Right atrium auricular region (tissue), 2 donors: ENCODE measurements at regions not wholly inside any gene's neighbourhood (a gene's known extent, or its start where the extent isn't known, plus 50 kb on each side); places are given as distances from the start of the nearest gene placed in this dataset.

ENCODE experiments used
- DNase-seq: peaks from one replicate; pipeline ENCODE4 v3.0.0-alpha.2; 2019; ENCODE audit warnings: low spot score
- H3K27ac ChIP-seq, 2 donors: fragments of 200-600 bp; sonication (generic); 1 replicate in 1 of 2; 2 replicates in 1 of 2; pipeline ENCODE4 v1.5.1; 2016 to 2019
- H3K27me3 ChIP-seq, 2 donors: fragments of 200-600 bp; sonication (generic); one replicate each; pipeline versions ENCODE4 v1.5.1 to v1.6.0; 2017 to 2019
- H3K36me3 ChIP-seq: fragments of 200-600 bp; sonication (generic); one replicate; pipeline ENCODE4 v1.5.1; 2016
- H3K4me1 ChIP-seq, 2 donors: fragments of 200-600 bp; sonication (generic); one replicate each; pipeline versions ENCODE4 v1.5.1 to v1.6.0; 2017 to 2019
- H3K4me3 ChIP-seq, 2 donors: fragments of 200-600 bp; sonication (generic); 1 replicate in 1 of 2; 2 replicates in 1 of 2; pipeline ENCODE4 v1.5.1; 2017 to 2019; ENCODE audit warnings: mild to moderate bottlenecking in 1 of 2, moderate library complexity in 1 of 2
- H3K9me3 ChIP-seq, 2 donors: fragments of 200-600 bp; sonication (generic); one replicate each; pipeline ENCODE4 v1.5.1; 2019
- TF ChIP-seq, protein P1 (sequence below), 2 donors: fragments of 200-600 bp; sonication (generic); IDR thresholded peaks; one replicate each; pipeline ENCODE4 v1.5.1; 2019; ENCODE audit warnings: antibody characterized with exemption in 2 of 2

DNA sequence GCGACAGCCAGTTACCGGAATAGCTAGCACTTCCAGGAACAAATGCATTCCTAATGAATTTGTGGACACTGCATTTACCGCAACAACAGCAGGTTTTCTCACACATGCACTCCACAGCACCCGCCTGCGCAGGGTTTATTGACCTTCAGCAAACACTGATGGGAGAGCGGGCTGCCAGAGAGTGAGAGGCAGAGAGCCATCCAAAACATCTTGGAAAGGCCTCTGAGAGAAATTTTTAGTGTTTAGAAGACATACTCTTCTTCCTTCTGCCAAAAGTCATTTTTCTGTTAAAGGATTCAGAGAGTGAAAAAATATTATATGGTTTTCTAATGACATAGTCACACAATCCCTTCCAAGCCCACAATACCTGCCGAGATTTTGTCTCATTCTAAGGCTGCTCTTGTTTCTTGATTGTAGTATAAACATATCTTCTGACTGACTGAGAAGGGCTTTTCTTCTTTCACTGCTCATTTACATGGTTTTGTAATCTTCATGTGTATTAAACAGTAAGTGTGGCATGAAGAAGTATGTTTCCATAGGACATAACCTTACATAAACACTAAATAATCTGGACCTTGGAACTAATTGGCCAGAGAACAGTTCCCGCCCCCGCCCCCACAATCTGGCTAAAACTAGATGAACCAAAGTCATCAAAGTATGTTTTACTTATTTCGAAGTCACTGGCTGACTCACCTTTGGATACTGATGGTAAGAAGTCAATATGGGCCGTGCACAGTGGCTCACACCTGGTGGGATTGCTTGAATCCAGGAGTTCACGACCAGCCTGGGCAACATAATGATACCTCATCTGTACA, 432.5 kb upstream of the MEF2C start:
- Histone ChIP-seq H3K4me1 (peaks cover 0 to 15% of the 10 kb centered on the region in 2 donors), H3K27ac (no peak overlapping the region), H3K4me3 (no peak overlapping the region), H3K9me3 (no peaks in the 10 kb centered on the region), H3K27me3 (no peaks in the 10 kb centered on the region), H3K36me3 (no peaks in the 10 kb centered on the region)
- no peak for DNase-seq
- TF ChIP-seq, protein P1, sequence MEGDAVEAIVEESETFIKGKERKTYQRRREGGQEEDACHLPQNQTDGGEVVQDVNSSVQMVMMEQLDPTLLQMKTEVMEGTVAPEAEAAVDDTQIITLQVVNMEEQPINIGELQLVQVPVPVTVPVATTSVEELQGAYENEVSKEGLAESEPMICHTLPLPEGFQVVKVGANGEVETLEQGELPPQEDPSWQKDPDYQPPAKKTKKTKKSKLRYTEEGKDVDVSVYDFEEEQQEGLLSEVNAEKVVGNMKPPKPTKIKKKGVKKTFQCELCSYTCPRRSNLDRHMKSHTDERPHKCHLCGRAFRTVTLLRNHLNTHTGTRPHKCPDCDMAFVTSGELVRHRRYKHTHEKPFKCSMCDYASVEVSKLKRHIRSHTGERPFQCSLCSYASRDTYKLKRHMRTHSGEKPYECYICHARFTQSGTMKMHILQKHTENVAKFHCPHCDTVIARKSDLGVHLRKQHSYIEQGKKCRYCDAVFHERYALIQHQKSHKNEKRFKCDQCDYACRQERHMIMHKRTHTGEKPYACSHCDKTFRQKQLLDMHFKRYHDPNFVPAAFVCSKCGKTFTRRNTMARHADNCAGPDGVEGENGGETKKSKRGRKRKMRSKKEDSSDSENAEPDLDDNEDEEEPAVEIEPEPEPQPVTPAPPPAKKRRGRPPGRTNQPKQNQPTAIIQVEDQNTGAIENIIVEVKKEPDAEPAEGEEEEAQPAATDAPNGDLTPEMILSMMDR (IDR thresholded peaks at IDR 0.05): no peak

DNA sequence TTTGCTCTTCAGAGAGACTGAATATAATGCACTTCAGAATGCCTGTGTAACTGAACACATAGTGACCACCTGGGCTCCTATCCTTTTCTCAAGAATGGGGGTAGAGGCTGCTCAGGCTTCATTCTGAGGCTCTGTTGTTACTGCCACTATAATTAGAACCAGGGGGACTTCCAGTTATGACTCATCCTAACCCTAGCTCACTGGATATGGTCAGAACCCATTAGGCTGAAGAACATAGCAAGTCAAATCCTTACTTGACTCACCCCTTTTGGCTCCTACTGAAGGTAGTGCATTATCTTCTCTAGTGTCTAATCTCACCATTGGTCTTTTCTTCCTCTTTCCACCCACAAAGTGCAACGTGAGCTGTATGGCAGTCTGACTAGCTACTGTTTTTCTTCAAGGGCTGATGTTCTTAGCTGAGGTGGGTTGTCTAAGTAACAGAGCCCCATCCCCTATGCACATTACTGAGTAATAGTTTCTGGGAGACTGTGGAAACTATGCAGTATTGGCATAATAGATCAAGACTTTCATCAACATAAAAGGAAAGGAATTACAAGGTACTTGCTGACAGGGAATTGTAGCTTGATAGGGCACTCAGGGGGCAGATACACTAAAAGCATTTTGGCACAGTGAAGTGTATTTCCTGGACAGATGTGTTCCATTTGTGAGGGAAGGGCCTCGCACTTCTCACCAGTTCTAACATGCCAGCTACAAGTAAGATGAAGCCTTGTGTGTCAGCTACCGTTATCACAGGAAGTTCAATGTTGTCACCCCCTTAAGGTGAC, 431.0 kb upstream of the MEF2C start:
- Histone ChIP-seq H3K4me1 (peaks cover 0 to 15% of the 10 kb centered on the region in 2 donors), H3K27ac (no peak overlapping the region), H3K36me3 (no peaks in the 10 kb centered on the region), H3K9me3 (no peaks in the 10 kb centered on the region), H3K27me3 (no peaks in the 10 kb centered on the region), H3K4me3 (no peak overlapping the region)
- no peak for DNase-seq
- TF ChIP-seq, protein P1 (IDR thresholded peaks at IDR 0.05): no peak

DNA sequence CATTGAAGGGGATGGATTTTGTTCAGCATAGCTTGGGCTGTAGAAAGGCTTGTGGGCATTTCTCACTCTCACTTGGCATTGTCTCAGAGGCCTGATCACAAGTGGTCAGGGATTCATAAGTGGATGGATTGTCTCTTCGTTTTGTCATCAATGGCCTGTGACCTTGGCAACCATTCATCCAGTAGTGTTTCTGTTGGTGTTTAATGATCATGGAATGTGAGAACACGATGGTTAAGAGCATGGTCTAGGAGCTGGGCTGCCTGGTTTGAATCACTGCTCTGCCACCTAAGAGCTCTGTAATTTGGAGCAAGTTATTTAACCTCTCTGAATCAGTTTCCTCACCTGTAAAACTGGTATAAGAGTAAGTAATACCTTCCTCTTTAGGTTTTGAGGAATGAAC, 430.1 kb upstream of the MEF2C start:
- Histone ChIP-seq H3K4me3 (no peak overlapping the region), H3K36me3 (no peaks in the 10 kb centered on the region), H3K4me1 (peaks cover 0 to 15% of the 10 kb centered on the region in 2 donors), H3K9me3 (no peaks in the 10 kb centered on the region), H3K27ac (no peak overlapping the region), H3K27me3 (no peaks in the 10 kb centered on the region)
- DNase-seq: no peak
- TF ChIP-seq, protein P1 (IDR thresholded peaks at IDR 0.05): no peak

DNA sequence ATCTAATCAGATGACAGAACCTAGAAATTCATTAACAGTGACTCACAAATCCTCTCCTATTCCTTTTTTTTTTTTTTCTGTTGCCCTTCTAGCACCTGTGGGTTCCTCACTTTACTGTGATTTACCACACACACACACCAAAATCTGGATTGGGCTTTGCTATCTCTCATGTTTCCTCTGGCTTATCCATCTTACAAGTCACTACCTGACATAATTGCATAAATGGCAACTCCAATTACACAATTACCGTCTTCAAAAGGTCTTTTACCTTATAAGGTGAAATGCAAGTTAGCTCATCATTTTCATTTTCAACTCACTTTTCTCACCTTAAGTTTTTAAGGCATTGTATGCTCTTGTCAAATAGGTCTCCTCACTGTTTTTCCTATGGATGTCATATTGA, 426.3 kb upstream of the MEF2C start:
- DNase-seq: no peak
- Histone ChIP-seq H3K4me1 (peaks cover 0 to 10% of the 10 kb centered on the region in 2 donors), H3K4me3 (no peak overlapping the region), H3K36me3 (no peaks in the 10 kb centered on the region), H3K27me3 (no peaks in the 10 kb centered on the region), H3K27ac (no peak overlapping the region), H3K9me3 (no peaks in the 10 kb centered on the region)
- TF ChIP-seq, protein P1 (IDR thresholded peaks at IDR 0.05): no peak

DNA sequence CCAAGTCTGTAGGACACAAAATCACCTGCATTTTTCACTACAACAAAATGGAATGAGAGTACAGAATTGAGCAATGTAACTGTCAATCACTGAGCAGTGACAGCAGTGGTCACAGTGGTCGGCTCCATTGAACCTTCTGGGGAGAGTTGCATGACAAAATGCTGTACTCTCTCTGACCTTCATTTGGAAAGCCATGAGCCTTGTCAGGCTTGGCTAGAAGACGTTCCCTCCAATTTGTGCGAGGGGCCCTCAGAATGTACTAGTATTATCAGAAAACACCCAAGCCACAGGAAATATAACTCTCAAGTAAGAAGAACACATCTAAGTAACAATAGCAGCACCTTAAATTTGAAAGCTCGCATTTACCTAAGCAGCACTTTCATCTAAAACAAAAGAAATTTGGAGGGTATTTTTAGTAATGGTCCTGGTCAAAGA, 425.6 kb upstream of the MEF2C start:
- Histone ChIP-seq H3K9me3 (no peaks in the 10 kb centered on the region), H3K4me1 (peaks cover 0 to 3% of the 10 kb centered on the region in 2 donors), H3K27ac (no peak overlapping the region), H3K27me3 (no peaks in the 10 kb centered on the region), H3K4me3 (no peak overlapping the region), H3K36me3 (no peaks in the 10 kb centered on the region)
- DNase-seq: no peak
- TF ChIP-seq, protein P1 (IDR thresholded peaks at IDR 0.05): no peak
